Panc1 (cell line): ENCODE measurements at regions not wholly inside any gene's neighbourhood (a gene's known extent, or its start where the extent isn't known, plus 50 kb on each side); places are given as distances from the start of the nearest gene placed in this dataset.

Source experiments
- ATAC-seq: fragments of 200-7000 bp; cut with Tn5 transposase; 2 replicates; pipeline ENCODE4 v1.9.1; 2020; ENCODE audit warnings: mild to moderate bottlenecking, moderate library complexity
- BruUV-seq: library from RNA; stranded (reverse); fragments of 400-500 nt; replicated peaks from 2 replicates; lab custom pipeline; 2021; lab: Mats Ljungman, UMichigan
- CTCF ChIA-PET: fragments of 300-600 bp; sonication (Branson Sonifier 250); formaldehyde crosslinking; loops from one replicate; lab custom pipeline; 2022; ENCODE audit warnings: antibody characterized with exemption; lab: Charles Lee
- POLR2A ChIA-PET: fragments of 300-600 bp; sonication (Branson Sonifier 250); formaldehyde crosslinking; loops from one replicate; lab custom pipeline; 2022; ENCODE audit warnings: antibody characterized with exemption; lab: Charles Lee
- DNase-seq: peaks from one replicate; pipeline ENCODE4 v3.0.0-alpha.2; 2010; ENCODE audit warnings: low read depth, low spot score
- H3K27ac ChIP-seq: 2 replicates; pipeline ENCODE4 v1.5.1; 2011; ENCODE audit warnings: mild to moderate bottlenecking, low read length, inconsistent platforms
- H3K27me3 ChIP-seq: fragments of 200-500 bp; sonication (Bioruptor generic); 2 replicates; pipeline ENCODE4 v1.6.0; 2014; ENCODE audit warnings: low read length, inconsistent platforms; ENCODE audit not compliant: control insufficient read depth, insufficient read depth
- H3K36me3 ChIP-seq: fragments of 200-500 bp; sonication (Bioruptor generic); 2 replicates; pipeline ENCODE4 v1.5.1; 2014; ENCODE audit warnings: inconsistent platforms, mild to moderate bottlenecking, low read length, moderate library complexity; ENCODE audit not compliant: control insufficient read depth, insufficient read depth
- H3K4me1 ChIP-seq: 2 replicates; pipeline ENCODE4 v1.5.1; 2011; ENCODE audit warnings: inconsistent platforms, mild to moderate bottlenecking, low read length, moderate library complexity; ENCODE audit not compliant: control insufficient read depth, insufficient read depth
- H3K4me3 ChIP-seq, 2 experiments: 2 replicates each; pipeline ENCODE4 v1.5.1; 2011 to 2012; ENCODE audit warnings: low read depth in 2 of 2, low read length in 2 of 2, mild to moderate bottlenecking in 2 of 2, inconsistent platforms in 1 of 2, moderate library complexity in 1 of 2
- H3K9me3 ChIP-seq: fragments of 200-500 bp; sonication (Bioruptor generic); 2 replicates; pipeline ENCODE4 v1.5.1; 2014; ENCODE audit warnings: low read depth, mild to moderate bottlenecking, inconsistent platforms, low read length, moderate library complexity; ENCODE audit not compliant: control insufficient read depth, insufficient read depth
- CTCF ChIP-seq: fragments of 450-650 bp; IDR thresholded peaks from 2 replicates; pipeline ENCODE4 v1.5.1; 2017; ENCODE audit warnings: mild to moderate bottlenecking
- POLR2AphosphoS5 ChIP-seq: IDR thresholded peaks from 2 replicates; pipeline ENCODE4 v1.6.1; 2012; ENCODE audit warnings: mild to moderate bottlenecking, low read depth, low read length, moderate library complexity
- SIN3A ChIP-seq: IDR thresholded peaks from 2 replicates; pipeline ENCODE4 v1.6.1; 2012; ENCODE audit warnings: low read depth, mild to moderate bottlenecking, low read length, moderate library complexity, borderline replicate concordance; ENCODE audit not compliant: insufficient read depth
- TCF7L2 ChIP-seq: IDR thresholded peaks from 2 replicates; pipeline ENCODE4 v1.6.1; 2011; ENCODE audit warnings: mild to moderate bottlenecking, low read depth, low read length, inconsistent platforms
- in situ Hi-C: cut with HindIII; loops from 2 replicates; pipeline ENCODE4 v1.10.0; 2016; ENCODE audit warnings: low sequenced_read_pairs, low pct_unique_long_range_greater_than_20kb
- intact Hi-C: fragments of 100-400 bp; cut with micrococcal nuclease; formaldehyde crosslinking; loops from one replicate; pipeline ENCODE4 v1.10.0; 2022; ENCODE audit not compliant: unreplicated experiment
- TF ChIP-seq, protein P1 (sequence below), 2 experiments: IDR thresholded peaks; 2 replicates each; pipeline ENCODE4 v1.6.1; 2011 to 2012; ENCODE audit warnings: low read depth in 2 of 2, control low read depth in 1 of 2, low read length in 1 of 2, mild to moderate bottlenecking in 1 of 2, moderate library complexity in 1 of 2; ENCODE audit not compliant: insufficient read depth in 1 of 2

DNA sequence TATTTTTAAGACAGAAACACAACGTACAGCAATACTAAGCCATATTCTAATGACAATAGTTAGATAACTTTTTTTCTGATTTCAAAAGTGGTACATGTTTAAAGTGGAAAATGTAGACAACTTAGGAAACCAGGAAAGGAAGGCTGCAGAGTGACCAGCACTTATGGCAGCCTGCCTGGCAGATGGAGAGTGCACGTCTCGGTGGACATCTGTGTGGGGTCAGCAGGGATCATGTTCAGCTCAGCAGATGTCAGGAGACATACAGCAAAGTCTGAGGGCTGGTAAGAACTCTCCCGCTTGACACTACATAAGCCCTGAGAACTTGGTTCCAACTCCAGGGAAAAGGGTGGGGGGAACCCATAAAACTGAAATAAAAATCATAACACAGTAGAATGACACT, 128.6 kb upstream of the ADPGK start:
- no peak for ATAC-seq
- ChIA-PET POLR2A (no interaction called here), CTCF (no interaction called here)

GRCh38 chr15:72911626-72912025, 128.1 kb upstream of the ADPGK start:
- no peak for ATAC-seq

More for the DNA sequence above, 128.6 kb upstream of the ADPGK start:
- intact Hi-C loops: no loop called here
- no peaks in the 10 kb centered on the region for H3K27me3 ChIP-seq
- H3K36me3 ChIP-seq: no peaks in the 10 kb centered on the region
- H3K9me3 ChIP-seq: no peaks in the 10 kb centered on the region
- TF ChIP-seq CTCF (no peak), TCF7L2 (no peak), SIN3A (no peak), POLR2AphosphoS5 (no peak)
- TF ChIP-seq, protein P1, sequence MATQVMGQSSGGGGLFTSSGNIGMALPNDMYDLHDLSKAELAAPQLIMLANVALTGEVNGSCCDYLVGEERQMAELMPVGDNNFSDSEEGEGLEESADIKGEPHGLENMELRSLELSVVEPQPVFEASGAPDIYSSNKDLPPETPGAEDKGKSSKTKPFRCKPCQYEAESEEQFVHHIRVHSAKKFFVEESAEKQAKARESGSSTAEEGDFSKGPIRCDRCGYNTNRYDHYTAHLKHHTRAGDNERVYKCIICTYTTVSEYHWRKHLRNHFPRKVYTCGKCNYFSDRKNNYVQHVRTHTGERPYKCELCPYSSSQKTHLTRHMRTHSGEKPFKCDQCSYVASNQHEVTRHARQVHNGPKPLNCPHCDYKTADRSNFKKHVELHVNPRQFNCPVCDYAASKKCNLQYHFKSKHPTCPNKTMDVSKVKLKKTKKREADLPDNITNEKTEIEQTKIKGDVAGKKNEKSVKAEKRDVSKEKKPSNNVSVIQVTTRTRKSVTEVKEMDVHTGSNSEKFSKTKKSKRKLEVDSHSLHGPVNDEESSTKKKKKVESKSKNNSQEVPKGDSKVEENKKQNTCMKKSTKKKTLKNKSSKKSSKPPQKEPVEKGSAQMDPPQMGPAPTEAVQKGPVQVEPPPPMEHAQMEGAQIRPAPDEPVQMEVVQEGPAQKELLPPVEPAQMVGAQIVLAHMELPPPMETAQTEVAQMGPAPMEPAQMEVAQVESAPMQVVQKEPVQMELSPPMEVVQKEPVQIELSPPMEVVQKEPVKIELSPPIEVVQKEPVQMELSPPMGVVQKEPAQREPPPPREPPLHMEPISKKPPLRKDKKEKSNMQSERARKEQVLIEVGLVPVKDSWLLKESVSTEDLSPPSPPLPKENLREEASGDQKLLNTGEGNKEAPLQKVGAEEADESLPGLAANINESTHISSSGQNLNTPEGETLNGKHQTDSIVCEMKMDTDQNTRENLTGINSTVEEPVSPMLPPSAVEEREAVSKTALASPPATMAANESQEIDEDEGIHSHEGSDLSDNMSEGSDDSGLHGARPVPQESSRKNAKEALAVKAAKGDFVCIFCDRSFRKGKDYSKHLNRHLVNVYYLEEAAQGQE (IDR thresholded peaks at IDR 0.05; ENCODE audit: insufficient read depth in 1 of 2, low read depth in 2 of 2, low read length in 1 of 2): no peak
- no TSS peak for BruUV-seq
- DNase-seq: no peak
- H3K4me3 ChIP-seq: no peak overlapping the region
- no peaks in the 10 kb centered on the region for H3K4me1 ChIP-seq
- H3K27ac ChIP-seq: no peak overlapping the region
- in situ Hi-C loops: no loop called here

More at GRCh38 chr15:72911626-72912025, 128.1 kb upstream of the ADPGK start:
- no peaks in the 10 kb centered on the region for H3K27me3 ChIP-seq
- no peak for DNase-seq
- H3K36me3 ChIP-seq: no peaks in the 10 kb centered on the region
- ChIA-PET CTCF (no interaction called here), POLR2A (no interaction called here)
- no TSS peak for BruUV-seq
- TF ChIP-seq CTCF (no peak), SIN3A (no peak), POLR2AphosphoS5 (no peak), TCF7L2 (no peak)
- TF ChIP-seq, protein P1 (IDR thresholded peaks at IDR 0.05; ENCODE audit: insufficient read depth in 1 of 2, low read depth in 2 of 2, low read length in 1 of 2): no peak
- no peaks in the 10 kb centered on the region for H3K9me3 ChIP-seq
- H3K4me1 ChIP-seq: no peaks in the 10 kb centered on the region
- in situ Hi-C loops (no loop called here), intact Hi-C loops (no loop called here)
- H3K27ac ChIP-seq: no peak overlapping the region
- no peak overlapping the region for H3K4me3 ChIP-seq
